Stimulated activated CD8-positive, alpha-beta memory T cell treated with anti-CD3 and anti-CD28 coated beads, Interleukin-15, amount 100 ng/mL, for 4 hours (primary cell): ENCODE measurements at regions not wholly inside any gene's neighbourhood (a gene's known extent, or its start where the extent isn't known, plus 50 kb on each side); places are given as distances from the start of the nearest gene placed in this dataset.

Experiments used
- DNase-seq, 2 donors: peaks; one replicate each; pipeline ENCODE4 v3.0.0-alpha.2; 2020; ENCODE audit warnings: low read depth in 2 of 2

- DNase-seq = no peak
These were observed 373.9 kb upstream of the NFE2L3 start for GRCh38 chr7:25777969-25778708.

- no peak for DNase-seq
These were observed 372.9 kb upstream of the NFE2L3 start for GRCh38 chr7:25779002-25779546.

GRCh38 chr7:25780904-25781303 lies 371.1 kb upstream of the NFE2L3 start:
- no peak for DNase-seq

GRCh38 chr7:25781704-25782103 lies 370.3 kb upstream of the NFE2L3 start:
- DNase-seq = no peak

GRCh38 chr7:25786936-25787335 lies 365.1 kb upstream of the NFE2L3 start:
- no peak for DNase-seq

- no peak for DNase-seq
These were observed 364.7 kb upstream of the NFE2L3 start for GRCh38 chr7:25787336-25787735.

- no peak for DNase-seq
These were observed 363.6 kb upstream of the NFE2L3 start for GRCh38 chr7:25788371-25788770.

GRCh38 chr7:25788961-25789620 lies 362.9 kb upstream of the NFE2L3 start:
- DNase-seq = no peak

GRCh38 chr7:25789701-25790640 lies 362.0 kb upstream of the NFE2L3 start:
- DNase-seq = no peak

GRCh38 chr7:25790963-25791362 lies 361.0 kb upstream of the NFE2L3 start:
- no peak for DNase-seq

GRCh38 chr7:25792586-25792985 lies 359.4 kb upstream of the NFE2L3 start:
- DNase-seq = no peak

GRCh38 chr7:25795824-25796235 lies 356.2 kb upstream of the NFE2L3 start:
- no peak for DNase-seq

- no peak for DNase-seq
These were observed 353.7 kb upstream of the NFE2L3 start for GRCh38 chr7:25798344-25798743.

GRCh38 chr7:25801214-25801613 lies 350.8 kb upstream of the NFE2L3 start:
- DNase-seq = no peak

- no peak for DNase-seq
These were observed 349.9 kb upstream of the NFE2L3 start for GRCh38 chr7:25802057-25802456.

GRCh38 chr7:25802473-25802872 lies 349.5 kb upstream of the NFE2L3 start:
- DNase-seq = no peak

- no peak for DNase-seq
These were observed 348.7 kb upstream of the NFE2L3 start for GRCh38 chr7:25803117-25803887.

- no peak for DNase-seq
These were observed 347.8 kb upstream of the NFE2L3 start for GRCh38 chr7:25804154-25804553.

GRCh38 chr7:25805027-25805687 lies 346.8 kb upstream of the NFE2L3 start:
- no peak for DNase-seq

- no peak for DNase-seq
These were observed 344.8 kb upstream of the NFE2L3 start for GRCh38 chr7:25807086-25807611.
